Right lung (tissue), 2 donors: ENCODE measurements at regions not wholly inside any gene's neighbourhood (a gene's known extent, or its start where the extent isn't known, plus 50 kb on each side); places are given as distances from the start of the nearest gene placed in this dataset.

Source experiments
- DNase-seq, 2 donors: peaks; one replicate each; pipeline ENCODE4 v3.0.0-alpha.2; 2013

DNA sequence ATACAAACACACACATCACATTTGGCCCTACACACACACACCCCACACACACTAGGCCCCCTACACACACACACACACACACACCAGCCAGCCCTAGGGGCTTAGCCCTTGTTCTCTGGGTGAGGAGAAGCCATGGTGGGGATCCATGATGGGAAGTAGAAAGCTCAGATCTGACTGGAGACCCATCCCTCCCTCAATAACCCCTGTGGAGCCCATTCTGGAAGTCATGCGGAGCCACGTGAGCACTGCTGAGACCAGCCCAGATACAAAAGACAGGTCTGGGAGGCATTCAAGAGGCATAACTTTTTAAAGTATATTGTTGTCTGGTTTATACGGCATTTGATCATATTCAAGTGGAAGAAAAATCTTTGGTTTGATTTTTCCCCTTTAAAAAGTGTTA, 448.5 kb downstream of the SOX6 start:
- no peak for DNase-seq

DNA sequence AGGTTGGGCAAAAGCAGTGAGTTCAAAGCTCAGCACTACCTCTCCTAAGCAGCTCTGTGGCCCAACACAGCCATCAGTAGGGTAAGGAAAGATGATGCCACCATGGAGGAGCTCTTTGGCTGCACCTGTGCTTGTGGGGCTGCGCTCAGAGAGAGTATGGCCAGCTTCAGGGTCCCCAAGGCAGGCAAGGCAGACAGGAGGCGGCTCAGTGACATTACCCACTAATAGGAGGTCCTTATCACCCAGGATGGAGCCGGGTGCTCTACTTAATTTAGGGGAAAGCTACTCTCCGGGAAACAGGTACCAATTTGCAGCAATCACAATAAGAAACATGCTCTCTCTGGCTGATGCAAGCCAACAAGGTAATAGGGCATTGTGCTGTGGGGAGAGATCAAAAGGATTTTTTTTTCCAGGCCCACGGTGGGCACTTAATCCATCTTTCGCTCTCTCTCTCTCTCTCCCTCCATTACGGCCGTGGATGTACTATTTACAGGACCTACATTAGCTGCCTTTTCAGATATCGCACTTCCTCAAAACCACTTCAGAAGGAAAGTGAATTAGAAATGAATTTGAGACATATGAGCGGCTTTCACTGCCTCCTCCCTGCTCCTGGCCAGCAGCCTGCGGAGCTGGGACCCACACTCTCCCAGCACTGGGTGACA, 446.3 kb downstream of the SOX6 start:
- no peak for DNase-seq

DNA sequence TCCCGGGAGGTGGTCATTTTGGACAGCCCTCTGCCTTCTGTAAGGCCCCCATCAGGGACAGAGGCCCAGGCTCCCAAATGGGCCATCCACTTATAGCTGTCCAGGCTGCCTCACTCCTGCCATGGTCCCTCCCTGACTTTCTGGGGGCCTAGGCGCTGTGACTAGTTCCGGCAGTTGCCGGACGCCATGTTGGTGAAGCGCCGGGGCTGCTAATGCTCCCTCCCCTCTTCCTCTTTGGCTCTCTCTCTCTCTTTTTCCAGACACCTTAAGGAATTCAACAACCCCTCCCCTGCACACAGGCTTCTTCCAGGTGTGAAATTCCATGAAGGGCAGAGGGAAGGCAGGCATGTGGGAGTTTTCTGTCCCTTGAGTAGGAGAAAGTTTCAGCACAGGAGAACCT, 445.6 kb downstream of the SOX6 start:
- no peak for DNase-seq

DNA sequence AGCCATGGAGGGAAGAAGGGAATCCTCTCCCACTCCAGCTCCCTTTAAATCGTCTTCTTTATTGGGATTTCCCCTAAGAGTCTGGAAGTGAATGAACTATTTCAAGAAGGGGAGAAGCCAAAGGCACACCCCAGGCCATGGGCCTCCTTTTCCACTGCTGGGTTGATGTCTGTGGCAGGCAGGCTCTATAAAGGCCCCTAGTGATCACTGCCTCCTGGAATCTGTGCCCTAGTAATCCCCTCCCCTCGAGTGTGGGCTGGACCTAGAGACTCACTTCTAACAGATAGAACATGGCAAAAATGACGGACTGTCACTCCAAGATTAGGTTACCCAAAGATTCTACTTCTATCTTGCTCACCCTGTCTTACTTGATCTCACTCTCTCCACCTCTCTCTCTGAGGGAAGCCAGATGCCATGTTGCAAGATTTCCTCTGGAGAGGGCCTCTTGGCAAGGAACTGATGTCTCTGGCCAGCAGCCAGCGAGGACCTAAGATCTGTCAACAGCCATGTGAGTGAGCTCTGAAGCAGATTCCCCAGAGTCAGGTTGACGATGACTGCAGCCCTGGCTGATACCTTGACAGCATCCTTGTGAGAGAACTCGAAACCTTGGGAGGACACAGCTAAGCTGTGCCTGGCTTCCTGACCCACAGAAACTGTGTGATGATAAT, 444.8 kb downstream of the SOX6 start:
- DNase-seq, result peak; percentile 42 to 46

DNA sequence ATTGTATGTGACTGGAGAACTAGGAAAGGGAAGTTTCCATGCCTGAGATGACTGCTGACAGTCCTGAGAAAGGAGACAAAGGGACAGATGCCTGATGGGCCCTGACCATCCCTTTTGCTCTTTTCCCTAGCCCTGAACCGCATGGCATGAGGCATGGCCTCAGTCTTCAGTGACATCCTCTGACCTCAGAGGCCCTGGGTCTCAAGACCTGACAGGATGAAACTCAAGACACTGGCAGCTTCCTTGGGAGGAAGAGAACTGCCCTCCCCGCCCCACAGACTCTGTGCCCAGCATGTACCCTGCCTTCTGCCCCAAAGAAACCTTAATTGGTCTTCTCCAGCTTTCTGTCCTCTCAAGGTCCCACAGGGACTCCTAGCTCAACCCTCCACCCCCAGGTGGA, 444.1 kb downstream of the SOX6 start:
- DNase-seq, result no peak

DNA sequence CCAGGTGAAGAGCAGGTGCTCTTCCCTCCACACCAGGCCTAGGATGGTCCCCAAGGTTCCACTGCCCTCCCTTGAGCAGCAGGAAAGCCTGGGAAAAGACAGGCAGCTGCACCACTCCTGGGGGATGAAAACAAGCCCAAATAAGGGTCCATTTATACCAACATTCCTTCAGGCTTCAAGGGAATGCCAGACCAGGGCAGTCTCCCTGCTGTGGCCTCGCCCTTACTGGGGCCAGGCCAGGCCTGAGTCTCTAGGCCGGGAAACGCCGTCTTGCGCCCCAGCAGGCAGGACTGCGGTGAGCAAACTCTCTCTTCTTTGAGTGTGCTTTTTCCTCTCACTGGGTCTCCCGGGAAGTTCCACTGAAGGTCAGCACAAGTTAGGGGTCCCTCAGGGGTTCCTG, 443.5 kb downstream of the SOX6 start:
- DNase-seq, result no peak

DNA sequence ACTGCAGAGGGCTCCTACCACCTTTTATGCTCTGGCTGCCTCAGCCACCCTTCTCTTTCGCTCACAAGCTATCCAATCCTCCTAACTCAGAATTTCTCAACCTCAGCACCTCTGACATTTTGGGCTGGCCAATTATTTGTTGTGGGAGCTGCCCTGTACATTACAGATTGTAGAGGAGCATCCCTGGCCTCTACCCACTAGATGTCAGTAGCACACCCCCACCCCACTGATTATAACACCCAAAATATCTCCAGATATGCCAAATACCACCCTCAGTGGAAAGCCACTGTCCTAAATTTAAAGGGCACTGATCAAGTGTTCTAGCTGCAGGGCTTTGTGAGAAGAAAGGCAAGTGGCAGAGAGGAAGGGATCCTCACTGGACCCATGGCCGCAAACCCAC, 443.1 kb downstream of the SOX6 start:
- DNase-seq, result no peak
